Activated T-helper 1 cell treated with anti-CD3 and anti-CD28 coated beads, Interleukin-12 subunit alpha, Interleukin-12 subunit beta, Interleukin-2, Interleukin-4 antibody, amounts not matched to agents 30 ng/mL and 10 ng/mL and 1 ng/mL, durations not matched to agents 14 hours and 24 hours and 36 hours (primary cell): ENCODE measurements at regions not wholly inside any gene's neighbourhood (a gene's known extent, or its start where the extent isn't known, plus 50 kb on each side); places are given as distances from the start of the nearest gene placed in this dataset.

ENCODE experiments used
- DNase-seq: peaks from one replicate; pipeline ENCODE4 v3.0.0; 2021; ENCODE audit warnings: low spot score
- H3K27ac Mint-ChIP-seq: one replicate; pipeline ENCODE4 v1.8.0; 2021; ENCODE audit warnings: mild to moderate bottlenecking, mixed read lengths
- H3K27me3 Mint-ChIP-seq: one replicate; pipeline ENCODE4 v1.8.0; 2022; ENCODE audit warnings: mild to moderate bottlenecking, moderate library complexity, mixed read lengths; ENCODE audit not compliant: insufficient read depth
- H3K36me3 Mint-ChIP-seq: one replicate; pipeline ENCODE4 v1.8.0; 2021; ENCODE audit warnings: low read depth, mixed read lengths
- H3K4me1 Mint-ChIP-seq: one replicate; pipeline ENCODE4 v1.8.0; 2021; ENCODE audit warnings: low read depth, mixed read lengths
- H3K4me3 Mint-ChIP-seq: one replicate; pipeline ENCODE4 v1.8.0; 2021; ENCODE audit warnings: mild to moderate bottlenecking, moderate library complexity, mixed read lengths
- H3K9me3 Mint-ChIP-seq: one replicate; pipeline ENCODE4 v1.8.0; 2021; ENCODE audit warnings: mixed read lengths
- intact Hi-C: fragments of 100-400 bp; cut with micrococcal nuclease; formaldehyde crosslinking; loops from one replicate; pipeline ENCODE4 v1.15.1; 2024

DNA sequence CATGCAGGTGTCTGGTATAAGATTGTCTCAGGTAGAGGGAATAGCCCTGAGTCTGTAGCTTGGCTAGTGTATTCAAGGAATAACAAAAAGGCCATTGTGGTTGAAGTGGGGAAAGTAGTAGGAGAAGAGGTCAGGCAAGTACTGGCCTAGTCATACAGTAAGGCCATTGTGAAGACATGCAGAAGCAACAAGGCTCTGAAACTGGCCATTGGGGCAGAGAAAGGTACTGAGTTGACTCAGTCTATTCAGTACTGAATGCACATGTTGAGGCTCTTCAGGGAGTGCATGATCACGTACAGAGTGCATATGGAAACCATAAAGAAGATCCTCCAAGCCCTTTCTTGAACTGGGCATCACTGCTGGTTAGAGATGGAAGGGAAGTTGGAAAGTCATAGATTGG lies 477.6 kb downstream of the SOX6 start:
- Mint-ChIP-seq H3K9me3 (no peaks in the 10 kb centered on the region), H3K4me3 (no peak overlapping the region), H3K4me1 (no peaks in the 10 kb centered on the region), H3K36me3 (no peaks in the 10 kb centered on the region), H3K27me3 (no peaks in the 10 kb centered on the region), H3K27ac (no peak overlapping the region)
- no peak for DNase-seq
- intact Hi-C loops = no loop called here

DNA sequence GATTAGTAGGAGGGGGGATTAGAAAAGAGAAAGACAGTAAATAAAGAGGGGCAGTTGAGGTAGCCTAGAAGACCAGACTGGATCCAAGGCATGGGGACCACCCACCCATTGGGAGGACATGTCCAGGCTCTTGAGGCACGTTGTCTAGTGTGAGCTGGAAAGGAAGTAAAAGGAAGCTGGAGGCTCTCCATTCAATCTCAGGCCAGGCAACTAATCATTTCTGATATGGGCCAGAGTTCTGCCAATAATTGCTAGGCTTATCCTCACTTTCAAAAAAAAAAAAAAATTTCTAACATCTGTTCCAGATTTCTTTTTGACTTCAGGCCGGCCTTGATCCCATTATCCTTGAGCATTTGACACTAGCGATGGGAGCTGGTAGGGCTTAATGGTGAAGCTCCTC lies 476.1 kb downstream of the SOX6 start:
- Mint-ChIP-seq H3K36me3 (no peaks in the 10 kb centered on the region), H3K4me3 (no peak overlapping the region), H3K4me1 (no peaks in the 10 kb centered on the region), H3K27me3 (no peaks in the 10 kb centered on the region), H3K9me3 (no peaks in the 10 kb centered on the region), H3K27ac (no peak overlapping the region)
- no peak for DNase-seq
- intact Hi-C loops = no loop called here

DNA sequence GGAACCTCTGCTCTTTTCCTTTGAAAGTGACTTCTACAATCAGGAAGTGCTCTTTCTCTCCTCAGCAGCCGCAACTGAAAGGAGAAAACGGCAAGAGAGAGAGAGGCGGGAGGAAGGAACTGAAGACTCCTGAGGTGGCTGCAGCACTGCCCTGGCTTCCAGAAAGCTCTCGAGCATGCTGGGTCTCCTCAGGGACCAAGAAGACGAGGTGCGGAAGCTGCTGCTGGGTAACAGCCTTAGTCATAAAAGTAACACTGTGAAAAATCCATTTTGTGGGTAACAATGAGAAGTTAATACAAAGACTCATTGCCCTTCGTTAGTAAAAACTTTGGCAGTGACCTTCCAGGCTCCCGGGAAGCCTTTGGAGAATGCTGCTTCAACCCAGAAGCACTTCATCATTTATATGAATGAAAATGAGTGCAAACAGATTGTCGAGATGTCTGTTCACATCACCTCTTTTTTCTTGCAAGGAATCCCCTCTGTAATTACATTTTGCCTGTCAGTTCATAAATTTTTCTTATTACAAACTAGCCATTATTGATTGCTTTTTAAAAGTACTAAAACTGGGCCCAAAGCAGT lies 473.4 kb downstream of the SOX6 start:
- no peaks in the 10 kb centered on the region for H3K9me3 Mint-ChIP-seq
- H3K4me1 Mint-ChIP-seq = no peaks in the 10 kb centered on the region
- intact Hi-C loops = no loop called here

DNA sequence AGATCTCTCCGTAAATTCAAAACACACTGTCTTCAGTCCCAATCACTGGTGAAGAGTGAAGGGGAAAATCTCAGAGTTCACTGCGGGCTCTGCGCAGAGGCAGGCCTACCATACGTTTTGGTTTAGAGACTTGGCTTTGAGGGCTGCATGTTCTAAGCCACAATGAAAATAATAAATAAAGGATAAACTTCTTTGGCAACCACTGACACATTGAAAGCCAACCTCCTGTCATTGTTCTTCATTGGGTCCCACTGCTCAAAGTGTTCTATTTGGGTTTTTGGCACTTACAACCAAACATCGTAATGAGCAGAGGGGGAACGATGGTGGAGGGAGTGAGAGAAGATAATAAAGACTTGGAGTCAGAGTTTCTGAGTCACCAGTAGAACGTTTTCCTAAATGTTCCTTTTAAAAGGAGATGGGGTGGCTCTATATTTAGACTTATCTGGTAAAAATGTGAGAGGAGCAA lies 472.9 kb downstream of the SOX6 start:
- intact Hi-C loops = no loop called here
- no peak for DNase-seq
- H3K36me3 Mint-ChIP-seq = no peaks in the 10 kb centered on the region
- no peak overlapping the region for H3K4me3 Mint-ChIP-seq
- no peaks in the 10 kb centered on the region for H3K4me1 Mint-ChIP-seq
- H3K27me3 Mint-ChIP-seq = no peaks in the 10 kb centered on the region
- H3K27ac Mint-ChIP-seq = no peak overlapping the region
- no peaks in the 10 kb centered on the region for H3K9me3 Mint-ChIP-seq

More for the DNA sequence above, 473.4 kb downstream of the SOX6 start:
- no peak for DNase-seq
- Mint-ChIP-seq H3K27me3 (no peaks in the 10 kb centered on the region), H3K36me3 (no peaks in the 10 kb centered on the region), H3K4me3 (no peak overlapping the region), H3K27ac (no peak overlapping the region)

DNA sequence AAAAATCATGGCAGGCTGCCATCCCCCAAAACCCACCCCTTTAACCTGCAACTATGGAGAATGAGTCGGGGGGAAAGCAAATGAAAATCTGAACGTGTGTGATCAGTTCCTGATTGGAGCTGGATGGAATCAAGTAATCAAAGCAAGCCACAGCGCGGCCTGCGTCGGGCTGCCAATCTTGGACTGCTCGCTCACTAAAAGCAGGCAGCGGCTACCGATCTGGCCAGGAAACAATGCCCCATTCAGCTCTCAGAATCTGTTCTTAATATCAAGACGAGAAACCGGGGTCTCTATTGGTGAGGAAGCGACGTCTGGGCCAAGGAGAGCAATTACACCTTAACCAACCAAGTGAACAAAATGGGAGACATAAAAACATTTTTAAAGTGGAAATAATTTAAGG lies 472.2 kb downstream of the SOX6 start:
- no peak overlapping the region for H3K4me3 Mint-ChIP-seq
- no peaks in the 10 kb centered on the region for H3K9me3 Mint-ChIP-seq
- H3K36me3 Mint-ChIP-seq = no peaks in the 10 kb centered on the region
- DNase-seq = no peak
- intact Hi-C loops = no loop called here
- no peaks in the 10 kb centered on the region for H3K27me3 Mint-ChIP-seq
- no peaks in the 10 kb centered on the region for H3K4me1 Mint-ChIP-seq
- no peak overlapping the region for H3K27ac Mint-ChIP-seq

DNA sequence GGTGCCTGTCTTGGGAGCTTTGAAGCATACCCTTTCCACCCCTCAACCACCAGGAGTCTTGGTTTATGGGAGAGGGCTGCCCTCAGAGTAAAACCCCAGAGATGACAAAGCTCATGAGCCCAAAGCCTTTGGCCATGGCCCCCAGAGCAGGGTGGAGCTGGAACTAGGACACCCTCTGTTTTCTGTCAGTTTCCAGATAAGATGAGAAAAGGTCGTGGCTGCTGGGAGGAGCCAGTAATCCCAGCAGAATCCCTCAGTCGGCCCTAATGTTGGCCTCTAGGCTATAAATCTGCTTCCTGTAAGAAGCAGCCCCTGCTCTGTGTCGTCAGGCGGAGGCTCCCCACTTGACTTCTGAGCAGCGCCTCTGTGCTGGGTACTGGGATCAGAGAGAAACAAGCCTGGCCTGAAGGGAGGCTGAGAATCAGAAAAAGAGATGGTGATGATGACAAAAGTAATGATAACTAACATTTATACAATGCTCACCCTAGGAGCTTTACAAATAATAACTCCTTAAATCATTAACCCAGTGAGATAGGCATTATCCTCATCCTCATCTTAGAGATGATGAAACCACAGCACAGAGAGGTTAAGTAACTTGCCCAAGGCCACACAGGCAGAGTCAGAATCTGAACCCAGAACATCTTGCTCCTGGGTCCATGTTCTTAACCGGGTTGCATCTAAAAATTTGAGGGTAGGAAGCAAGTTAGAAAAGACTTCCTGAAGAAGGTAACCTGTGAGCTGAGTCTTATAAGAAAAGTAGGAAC lies 471.4 kb downstream of the SOX6 start:
- Mint-ChIP-seq H3K36me3 (no peaks in the 10 kb centered on the region), H3K4me1 (no peaks in the 10 kb centered on the region), H3K27ac (no peak overlapping the region), H3K27me3 (no peaks in the 10 kb centered on the region), H3K9me3 (no peaks in the 10 kb centered on the region), H3K4me3 (no peak overlapping the region)
- no peak for DNase-seq
- intact Hi-C loops = no loop called here

DNA sequence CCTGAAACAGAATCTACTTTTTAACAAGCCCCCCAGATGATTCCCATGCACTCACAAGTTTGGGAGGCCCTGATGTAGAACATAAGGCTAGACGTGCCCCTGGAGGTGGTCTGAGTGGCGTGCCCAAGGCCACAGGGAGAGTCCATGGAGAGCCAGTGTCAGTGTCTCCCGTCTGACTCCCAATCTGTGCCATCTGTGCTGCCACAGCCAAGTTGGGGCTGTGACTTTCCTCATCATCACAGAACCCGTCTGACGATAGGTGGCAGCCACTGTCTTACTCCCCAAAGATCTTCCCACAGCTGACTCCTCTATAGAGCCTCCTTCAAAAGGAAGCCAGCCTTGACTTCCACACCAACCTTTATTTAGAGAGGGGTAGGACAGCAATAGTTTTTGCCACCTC lies 470.5 kb downstream of the SOX6 start:
- Mint-ChIP-seq H3K27ac (no peak overlapping the region), H3K27me3 (no peaks in the 10 kb centered on the region), H3K36me3 (no peaks in the 10 kb centered on the region), H3K9me3 (no peaks in the 10 kb centered on the region), H3K4me3 (no peak overlapping the region), H3K4me1 (no peaks in the 10 kb centered on the region)
- no peak for DNase-seq
- intact Hi-C loops = no loop called here

DNA sequence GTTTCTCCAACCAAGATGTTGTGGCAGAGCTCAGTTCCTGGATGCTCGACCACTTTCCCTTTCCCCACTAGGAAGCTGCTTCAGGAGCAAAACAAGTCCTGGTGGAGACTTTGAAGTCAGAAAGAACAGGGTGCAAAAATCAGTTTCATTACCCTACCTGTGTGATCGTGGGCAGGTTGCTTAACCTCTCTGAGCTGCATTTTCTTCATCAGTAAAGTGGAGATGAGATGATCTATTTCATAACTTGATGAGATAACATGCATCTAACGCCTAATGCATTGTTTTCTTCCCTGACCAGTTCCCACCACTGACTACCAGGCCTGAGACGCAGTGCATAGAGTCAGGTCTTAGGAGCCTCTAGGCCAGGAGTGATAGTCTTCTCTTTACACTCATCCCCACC lies 470.0 kb downstream of the SOX6 start:
- no peaks in the 10 kb centered on the region for H3K9me3 Mint-ChIP-seq
- H3K4me1 Mint-ChIP-seq = no peaks in the 10 kb centered on the region
- intact Hi-C loops = no loop called here
- no peaks in the 10 kb centered on the region for H3K36me3 Mint-ChIP-seq
- H3K4me3 Mint-ChIP-seq = no peak overlapping the region
- no peak overlapping the region for H3K27ac Mint-ChIP-seq
- no peaks in the 10 kb centered on the region for H3K27me3 Mint-ChIP-seq
- DNase-seq = no peak

DNA sequence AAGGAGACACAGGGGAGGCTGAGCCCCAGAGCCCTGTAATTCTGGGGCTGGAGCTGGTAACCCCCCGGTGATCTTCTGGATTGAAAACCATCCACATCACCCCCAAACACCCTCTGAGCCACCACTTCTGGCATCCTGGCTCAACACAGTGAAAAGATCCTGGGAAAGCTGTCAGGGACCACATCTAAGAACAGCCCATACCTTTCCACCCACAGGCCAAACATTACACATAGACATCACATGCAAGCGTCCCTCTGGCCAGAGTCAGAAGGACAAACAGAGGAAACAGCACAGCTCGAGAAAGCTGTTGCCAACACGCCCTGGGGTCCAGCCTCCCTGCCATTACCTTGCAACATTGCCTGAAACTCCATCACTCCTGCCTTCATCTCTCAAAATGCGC lies 469.5 kb downstream of the SOX6 start:
- Mint-ChIP-seq H3K4me3 (no peak overlapping the region), H3K27me3 (no peaks in the 10 kb centered on the region), H3K36me3 (no peaks in the 10 kb centered on the region), H3K9me3 (no peaks in the 10 kb centered on the region), H3K27ac (no peak overlapping the region), H3K4me1 (no peaks in the 10 kb centered on the region)
- intact Hi-C loops = no loop called here
- no peak for DNase-seq

DNA sequence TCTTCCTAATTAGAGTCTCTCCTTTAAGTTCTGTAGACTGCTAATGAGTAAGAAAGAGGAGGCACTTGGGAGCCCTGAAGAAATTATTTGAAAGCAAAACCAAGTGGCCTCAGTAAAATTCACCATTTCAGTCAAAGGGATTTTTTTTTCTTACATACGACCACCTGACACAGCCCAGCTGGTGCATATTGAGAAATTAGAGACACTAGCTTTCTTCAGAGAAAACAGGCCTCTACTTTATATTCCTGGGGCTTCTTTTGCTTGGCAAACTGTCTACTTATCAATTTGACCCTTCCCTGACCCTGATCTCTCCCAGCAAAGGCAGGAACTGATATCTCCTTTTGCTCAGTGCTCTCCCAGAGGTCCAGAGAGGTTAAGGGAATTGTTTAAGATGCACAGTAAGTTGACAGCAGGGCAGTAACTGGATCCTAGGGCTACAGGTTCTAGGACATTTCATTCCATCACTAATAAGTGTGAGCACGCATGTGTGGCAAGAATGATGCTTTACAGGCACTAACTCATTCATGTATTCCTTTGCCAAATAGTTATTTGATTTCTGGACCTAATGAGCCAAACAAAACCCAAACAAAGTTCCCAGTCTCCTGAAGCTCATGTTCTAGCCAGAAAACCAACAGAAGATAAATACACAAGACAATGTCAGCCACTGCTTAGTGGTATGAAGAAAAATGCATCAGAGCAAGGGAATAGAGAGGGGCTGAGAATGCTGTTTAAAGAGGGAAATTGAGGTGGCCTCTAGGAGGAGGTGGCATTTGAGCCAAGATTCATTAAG lies 467.6 kb downstream of the SOX6 start:
- intact Hi-C loops = no loop called here
- H3K4me1 Mint-ChIP-seq = no peaks in the 10 kb centered on the region
- H3K4me3 Mint-ChIP-seq = no peak overlapping the region
- H3K27ac Mint-ChIP-seq = no peak overlapping the region
- H3K36me3 Mint-ChIP-seq = no peaks in the 10 kb centered on the region
- DNase-seq = no peak
- no peaks in the 10 kb centered on the region for H3K27me3 Mint-ChIP-seq
- no peaks in the 10 kb centered on the region for H3K9me3 Mint-ChIP-seq

DNA sequence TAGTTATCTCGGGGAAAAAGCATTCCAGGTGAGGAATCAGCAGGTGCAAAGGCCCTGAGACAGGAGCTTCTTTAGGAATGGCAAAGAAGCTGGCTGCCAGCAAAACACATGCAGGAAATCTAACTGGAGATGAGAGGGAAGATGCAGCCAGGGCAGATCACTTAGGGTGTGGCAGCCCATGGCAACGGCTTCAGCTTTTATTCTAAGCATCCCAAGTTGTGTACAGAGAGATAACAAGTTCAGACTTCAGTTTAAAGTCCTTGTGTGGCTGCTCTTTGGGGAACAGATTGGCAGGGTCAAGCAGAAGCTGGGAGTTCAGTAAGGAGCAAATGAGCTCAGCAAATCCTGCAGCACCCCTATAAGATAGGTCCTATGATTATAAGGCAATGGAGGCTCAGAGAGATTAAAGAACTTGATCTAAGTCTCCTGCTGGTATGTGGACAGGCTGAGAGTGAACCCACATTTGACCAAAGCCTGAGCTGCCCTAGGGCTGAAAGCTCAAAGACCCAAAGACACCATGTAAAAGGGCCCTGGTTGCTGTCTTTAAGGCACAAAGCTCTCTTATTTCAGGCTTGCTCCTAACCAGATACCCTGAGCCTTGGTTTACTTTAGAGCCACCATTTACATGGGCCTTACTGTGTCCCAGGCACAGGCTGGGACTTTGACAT lies 466.8 kb downstream of the SOX6 start:
- no peak overlapping the region for H3K4me3 Mint-ChIP-seq
- H3K9me3 Mint-ChIP-seq = no peaks in the 10 kb centered on the region
- intact Hi-C loops = no loop called here
- H3K27ac Mint-ChIP-seq = no peak overlapping the region
- no peak for DNase-seq
- no peaks in the 10 kb centered on the region for H3K4me1 Mint-ChIP-seq
- H3K36me3 Mint-ChIP-seq = no peaks in the 10 kb centered on the region
- no peaks in the 10 kb centered on the region for H3K27me3 Mint-ChIP-seq

DNA sequence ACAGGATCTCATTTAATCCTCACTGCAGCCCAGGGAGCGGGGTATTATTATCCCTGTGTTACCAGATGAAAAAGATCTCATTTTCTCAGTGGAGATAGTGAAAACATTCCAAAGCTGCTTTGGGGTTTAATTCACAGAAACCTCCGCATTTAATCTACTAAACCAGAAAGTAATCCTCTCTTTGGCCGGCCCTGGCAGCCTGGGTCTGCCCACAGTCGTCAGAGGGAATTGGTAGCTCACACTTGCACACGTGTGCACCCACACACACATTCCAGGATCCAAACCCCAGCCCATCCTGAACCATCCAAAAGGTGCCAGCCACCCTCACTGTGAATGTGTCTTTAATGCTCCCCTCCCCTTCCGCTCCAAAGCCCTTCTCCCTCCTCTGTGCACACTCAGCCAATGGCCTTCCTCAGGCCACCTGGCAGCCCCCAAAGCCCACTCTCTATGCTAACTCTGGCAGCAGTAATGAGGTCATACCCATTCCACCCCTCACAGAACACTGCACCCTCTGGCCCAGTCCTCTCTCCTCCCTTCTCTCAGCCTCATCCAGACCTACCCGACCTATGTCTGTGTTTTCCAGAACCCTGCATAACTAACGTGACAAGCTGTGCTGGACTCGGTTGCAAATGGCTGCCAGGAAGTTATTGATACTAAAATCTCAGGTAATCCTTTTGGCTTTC lies 466.2 kb downstream of the SOX6 start:
- H3K27ac Mint-ChIP-seq = no peak overlapping the region
- no peak overlapping the region for H3K4me3 Mint-ChIP-seq
- no peaks in the 10 kb centered on the region for H3K4me1 Mint-ChIP-seq
- no peaks in the 10 kb centered on the region for H3K9me3 Mint-ChIP-seq
- intact Hi-C loops = no loop called here
- H3K27me3 Mint-ChIP-seq = no peaks in the 10 kb centered on the region
- DNase-seq = no peak
- H3K36me3 Mint-ChIP-seq = no peaks in the 10 kb centered on the region
